ENCODE measurements at regions not wholly inside any gene's neighbourhood (a gene's known extent, or its start where the extent isn't known, plus 50 kb on each side); places are given as distances from the start of the nearest gene placed in this dataset.

GRCh38 chr4:75126058-75126457 is 193.1 kb downstream of the PARM1 start:
- no peak for TF ChIP-seq POLR2A (IDR thresholded peaks at IDR 0.05)
- TF ChIP-seq, protein P1, sequence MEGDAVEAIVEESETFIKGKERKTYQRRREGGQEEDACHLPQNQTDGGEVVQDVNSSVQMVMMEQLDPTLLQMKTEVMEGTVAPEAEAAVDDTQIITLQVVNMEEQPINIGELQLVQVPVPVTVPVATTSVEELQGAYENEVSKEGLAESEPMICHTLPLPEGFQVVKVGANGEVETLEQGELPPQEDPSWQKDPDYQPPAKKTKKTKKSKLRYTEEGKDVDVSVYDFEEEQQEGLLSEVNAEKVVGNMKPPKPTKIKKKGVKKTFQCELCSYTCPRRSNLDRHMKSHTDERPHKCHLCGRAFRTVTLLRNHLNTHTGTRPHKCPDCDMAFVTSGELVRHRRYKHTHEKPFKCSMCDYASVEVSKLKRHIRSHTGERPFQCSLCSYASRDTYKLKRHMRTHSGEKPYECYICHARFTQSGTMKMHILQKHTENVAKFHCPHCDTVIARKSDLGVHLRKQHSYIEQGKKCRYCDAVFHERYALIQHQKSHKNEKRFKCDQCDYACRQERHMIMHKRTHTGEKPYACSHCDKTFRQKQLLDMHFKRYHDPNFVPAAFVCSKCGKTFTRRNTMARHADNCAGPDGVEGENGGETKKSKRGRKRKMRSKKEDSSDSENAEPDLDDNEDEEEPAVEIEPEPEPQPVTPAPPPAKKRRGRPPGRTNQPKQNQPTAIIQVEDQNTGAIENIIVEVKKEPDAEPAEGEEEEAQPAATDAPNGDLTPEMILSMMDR (IDR thresholded peaks at IDR 0.05), result no peak
- no peaks in the 10 kb centered on the region for H3K27me3 ChIP-seq
- no peak overlapping the region for H3K4me3 ChIP-seq
- no peaks in the 10 kb centered on the region for H3K9me3 ChIP-seq
- intact Hi-C loops (cut with DNase I), result no loop called here
- H3K4me1 ChIP-seq, result no peaks in the 10 kb centered on the region
- ATAC-seq, result no peak
- DNase-seq, result no peak
- no peaks in the 10 kb centered on the region for H3K36me3 ChIP-seq
- no peak overlapping the region for H3K27ac ChIP-seq

GRCh38 chr4:75122424-75123014 is 189.6 kb downstream of the PARM1 start:
- TF ChIP-seq, protein P1 (IDR thresholded peaks at IDR 0.05), result no peak
- no peak for TF ChIP-seq POLR2A (IDR thresholded peaks at IDR 0.05)
- ATAC-seq (no peak), DNase-seq (no peak)
- H3K9me3 ChIP-seq, result no peaks in the 10 kb centered on the region
- no peaks in the 10 kb centered on the region for H3K36me3 ChIP-seq
- H3K4me3 ChIP-seq, result no peak overlapping the region
- H3K27ac ChIP-seq, result no peak overlapping the region
- H3K27me3 ChIP-seq, result no peaks in the 10 kb centered on the region
- no peaks in the 10 kb centered on the region for H3K4me1 ChIP-seq
- intact Hi-C loops (cut with DNase I), result no loop called here

- Histone ChIP-seq H3K27ac (no peak overlapping the region), H3K36me3 (no peaks in the 10 kb centered on the region), H3K4me1 (no peaks in the 10 kb centered on the region), H3K27me3 (no peaks in the 10 kb centered on the region), H3K9me3 (no peaks in the 10 kb centered on the region), H3K4me3 (no peak overlapping the region)
- 65% methylated on average over 4 of the region's 4 CpGs for WGBS (ENCODE audit: insufficient coverage, low coverage, low lambda C conversion rate, missing lambda C conversion rate)
- TF ChIP-seq, protein P1 (IDR thresholded peaks at IDR 0.05), result no peak
- TF ChIP-seq POLR2A (IDR thresholded peaks at IDR 0.05), result no peak
- ATAC-seq (no peak), DNase-seq (no peak)
- intact Hi-C loops (cut with DNase I), result no loop called here
These were observed 185.8 kb downstream of the PARM1 start for GRCh38 chr4:75118739-75119138.

- 50% methylated on average over 2 of the region's 3 CpGs for WGBS (ENCODE audit: insufficient coverage, low coverage, low lambda C conversion rate, missing lambda C conversion rate)
These were observed 177.1 kb downstream of the PARM1 start for GRCh38 chr4:75110061-75110460.

More at GRCh38 chr4:75110061-75110460, 177.1 kb downstream of the PARM1 start:
- Histone ChIP-seq H3K4me1 (no peaks in the 10 kb centered on the region), H3K27ac (no peak overlapping the region), H3K27me3 (no peaks in the 10 kb centered on the region), H3K9me3 (no peaks in the 10 kb centered on the region), H3K4me3 (no peak overlapping the region), H3K36me3 (no peaks in the 10 kb centered on the region)
- DNase-seq (no peak), ATAC-seq (no peak)
- TF ChIP-seq POLR2A (IDR thresholded peaks at IDR 0.05), result no peak
- TF ChIP-seq, protein P1 (IDR thresholded peaks at IDR 0.05), result no peak
- intact Hi-C loops (cut with DNase I), result no loop called here

Measured in right lobe of liver (tissue), 6 donors.